H54 (cell line): ENCODE measurements at regions not wholly inside any gene's neighbourhood (a gene's known extent, or its start where the extent isn't known, plus 50 kb on each side); places are given as distances from the start of the nearest gene placed in this dataset.

Experiments
- DNase-seq: peaks from one replicate; pipeline ENCODE4 v3.0.0; 2011; ENCODE audit warnings: low spot score, mixed read lengths; ENCODE audit not compliant: insufficient read length
- FAIRE-seq: peaks from 3 replicates; lab custom pipeline; 2011; peaks lifted over from hg19 to GRCh38; lab: Jason Lieb, UNC
- POLR2A ChIP-seq: IDR thresholded peaks from 2 replicates; pipeline ENCODE4 v1.6.1; 2011; ENCODE audit warnings: low read depth, mild to moderate bottlenecking, low read length

DNA sequence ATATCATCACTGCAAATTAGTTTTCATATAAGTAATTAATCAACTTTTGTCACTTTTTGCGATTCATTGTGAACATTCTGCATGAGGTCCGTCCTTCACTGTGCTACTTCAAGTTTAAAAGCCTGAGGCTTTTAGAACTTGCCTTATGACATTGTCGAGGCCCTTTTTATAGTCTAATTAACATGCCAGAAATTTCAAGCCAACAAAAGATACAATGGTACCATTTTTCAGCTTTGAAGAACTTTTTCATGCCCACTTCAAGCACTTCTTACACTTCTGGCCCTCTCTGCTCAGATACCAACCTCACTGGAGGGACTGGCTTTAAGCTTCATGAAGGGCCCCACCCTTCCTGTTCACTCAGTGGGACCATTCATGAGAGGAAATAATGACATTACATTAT, 323.1 kb downstream of the TPBG start:
- no peak for FAIRE-seq
- no peak for TF ChIP-seq POLR2A

DNA sequence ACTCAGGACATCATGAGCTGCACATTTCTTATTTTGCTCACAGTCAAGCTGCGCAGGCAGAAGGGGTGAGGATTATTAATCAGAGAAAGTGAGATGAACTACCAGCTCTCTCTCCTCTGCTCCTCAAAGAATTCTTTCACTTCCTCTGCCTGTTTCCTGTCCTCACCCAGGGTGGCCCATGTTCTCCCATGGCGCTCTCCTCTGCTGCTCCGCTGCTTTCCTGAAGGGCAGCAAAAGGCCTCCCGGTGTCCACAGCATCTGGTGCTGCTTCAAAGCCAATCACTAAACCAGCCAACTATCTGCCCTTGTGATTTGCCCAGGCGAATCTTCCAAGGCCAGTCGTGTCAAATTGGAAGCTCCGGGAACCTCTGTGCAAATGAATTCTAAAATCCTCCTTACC, 324.2 kb downstream of the TPBG start:
- FAIRE-seq = no peak
- DNase-seq = no peak
- no peak for TF ChIP-seq POLR2A

More for the DNA sequence above, 323.1 kb downstream of the TPBG start:
- DNase-seq = no peak

DNA sequence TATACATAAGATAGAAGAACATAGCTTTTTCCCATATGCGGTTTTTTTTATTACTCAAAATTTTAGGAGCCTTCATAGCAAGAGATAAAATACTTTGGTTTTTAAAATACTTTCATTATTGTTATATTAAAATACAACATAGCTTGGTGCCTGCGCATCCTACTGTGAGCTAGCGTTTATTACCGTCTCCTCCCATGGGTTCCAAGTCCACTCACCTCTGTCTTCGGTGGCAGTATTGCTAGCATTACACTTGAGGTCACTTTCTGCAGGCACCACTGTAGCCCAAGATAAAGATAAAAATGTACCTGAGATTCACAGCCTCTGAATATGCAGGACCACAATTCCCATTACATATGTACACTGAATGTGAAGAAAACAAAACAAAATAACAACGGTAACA, 326.7 kb downstream of the TPBG start:
- TF ChIP-seq POLR2A = no peak
- FAIRE-seq (no peak), DNase-seq (no peak)

DNA sequence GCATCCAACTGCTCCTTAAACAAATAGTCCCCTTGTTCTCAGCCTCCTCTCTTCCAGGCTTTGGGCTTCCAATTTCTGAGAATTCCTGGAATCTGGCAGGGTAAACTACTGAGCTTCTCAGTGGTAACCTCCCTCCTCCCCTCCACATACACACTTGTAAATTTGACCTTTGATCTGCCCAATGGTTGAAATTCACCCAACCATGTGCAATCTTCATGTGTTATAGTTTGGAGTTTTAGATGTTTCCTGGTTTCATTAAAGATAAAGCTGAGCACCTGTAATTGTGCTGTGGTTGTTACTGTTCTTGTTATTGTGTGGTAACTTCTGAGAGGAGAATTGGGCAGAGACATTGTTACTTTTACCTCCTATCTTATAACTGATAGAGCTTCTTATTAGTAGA, 328.4 kb downstream of the TPBG start:
- DNase-seq (no peak), FAIRE-seq (no peak)
- TF ChIP-seq POLR2A = no peak

DNA sequence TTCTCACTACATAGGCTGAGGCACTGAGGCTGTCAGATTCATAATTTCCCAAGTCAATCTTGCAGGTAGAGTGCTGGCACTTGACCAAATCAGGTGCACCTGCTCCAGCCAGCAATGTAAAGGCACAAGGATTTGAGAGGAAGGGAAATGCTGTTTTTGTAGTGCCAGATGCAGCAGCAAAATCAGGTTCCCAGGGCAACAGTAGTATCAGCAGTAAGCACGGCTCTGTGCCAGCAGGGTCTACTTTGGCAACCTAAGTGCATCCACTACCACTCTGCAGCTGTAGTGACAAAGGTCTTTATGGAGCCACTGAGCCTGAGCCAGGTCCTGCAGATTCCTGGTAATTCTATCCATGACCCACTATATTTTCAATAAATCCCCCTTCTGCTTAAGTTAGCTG, 329.5 kb downstream of the TPBG start:
- no peak for DNase-seq

DNA sequence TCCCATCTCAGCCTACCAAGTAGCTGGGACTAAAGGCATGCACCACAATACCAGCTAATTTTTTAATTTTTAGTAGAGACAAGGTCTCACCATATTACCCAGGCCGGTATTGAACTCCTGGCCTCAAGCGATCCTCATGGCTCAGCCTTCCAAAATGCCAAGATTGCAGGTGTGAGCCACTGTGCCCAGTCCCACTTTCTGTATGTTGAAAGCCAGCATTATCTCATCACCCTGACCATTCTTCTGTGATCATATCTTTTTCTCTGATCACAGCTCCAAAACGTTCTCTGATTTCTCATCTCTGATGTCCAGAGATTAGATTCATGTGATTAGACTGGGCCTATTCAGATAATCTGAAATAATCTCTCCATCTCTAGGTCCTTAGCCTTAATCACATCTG, 337.7 kb downstream of the TPBG start:
- FAIRE-seq (no peak), DNase-seq (no peak)
- no peak for TF ChIP-seq POLR2A

More for the DNA sequence above, 329.5 kb downstream of the TPBG start:
- FAIRE-seq = no peak
- TF ChIP-seq POLR2A = no peak

DNA sequence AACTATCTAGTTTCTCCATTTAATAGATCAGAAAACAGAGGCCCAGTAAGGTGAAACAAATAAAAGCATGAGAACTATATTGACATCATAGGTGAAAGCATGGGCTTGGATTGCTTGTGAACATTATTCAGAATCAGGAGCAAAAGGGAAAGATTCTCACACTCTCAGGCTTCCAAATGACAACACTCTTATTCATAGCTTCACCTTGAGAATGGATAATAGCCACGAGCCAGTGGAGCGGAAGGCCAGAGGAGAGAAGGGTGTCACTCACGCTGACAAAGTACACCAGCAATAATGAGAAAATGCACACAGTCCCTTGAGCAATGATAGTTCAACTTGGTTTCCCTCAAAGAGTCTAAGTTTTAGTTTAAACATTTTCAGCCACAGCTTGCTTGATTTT, 339.0 kb downstream of the TPBG start:
- no peak for TF ChIP-seq POLR2A
- FAIRE-seq = no peak

DNA sequence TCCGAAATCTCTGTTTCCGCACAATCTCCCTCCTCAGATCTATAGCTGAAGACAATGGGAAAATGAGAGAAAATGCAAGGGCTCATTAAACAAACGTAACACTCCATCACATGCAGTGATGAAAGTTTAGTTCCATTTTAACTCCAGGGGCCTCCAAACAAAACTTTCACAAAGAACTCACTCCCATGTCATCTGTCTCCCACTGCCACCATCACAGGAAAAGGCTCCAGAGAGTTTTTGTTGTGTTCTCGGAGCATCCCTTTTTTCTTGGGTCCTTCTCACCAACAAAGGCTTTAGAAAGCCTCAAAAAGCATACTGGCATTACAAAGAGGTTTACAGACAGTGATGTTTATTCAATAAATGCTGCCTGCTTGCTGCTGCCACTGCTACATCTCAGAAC, 339.6 kb downstream of the TPBG start:
- no peak for FAIRE-seq
- DNase-seq = no peak
- TF ChIP-seq POLR2A = no peak

More for the DNA sequence above, 339.0 kb downstream of the TPBG start:
- DNase-seq = no peak

DNA sequence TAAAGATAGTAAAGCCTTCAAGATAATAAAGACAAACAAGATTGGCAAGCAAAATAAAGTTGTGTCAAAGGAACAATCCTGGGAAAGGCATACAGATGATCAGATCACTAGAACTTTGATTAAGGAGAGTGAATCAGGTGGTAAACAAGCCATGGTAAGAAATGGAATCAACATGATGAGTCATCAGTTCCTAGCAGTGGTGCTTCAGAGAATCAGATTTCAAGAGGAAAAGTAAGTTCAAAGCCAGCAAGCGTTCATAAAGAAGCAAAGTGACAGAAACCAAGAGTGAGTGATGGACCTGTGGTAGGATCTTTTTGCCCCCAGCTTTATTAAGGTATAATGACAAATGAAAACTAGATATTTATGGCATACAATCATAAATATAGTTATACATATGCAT, 340.4 kb downstream of the TPBG start:
- DNase-seq = no peak
- TF ChIP-seq POLR2A = no peak
- FAIRE-seq = peak; percentile 69

DNA sequence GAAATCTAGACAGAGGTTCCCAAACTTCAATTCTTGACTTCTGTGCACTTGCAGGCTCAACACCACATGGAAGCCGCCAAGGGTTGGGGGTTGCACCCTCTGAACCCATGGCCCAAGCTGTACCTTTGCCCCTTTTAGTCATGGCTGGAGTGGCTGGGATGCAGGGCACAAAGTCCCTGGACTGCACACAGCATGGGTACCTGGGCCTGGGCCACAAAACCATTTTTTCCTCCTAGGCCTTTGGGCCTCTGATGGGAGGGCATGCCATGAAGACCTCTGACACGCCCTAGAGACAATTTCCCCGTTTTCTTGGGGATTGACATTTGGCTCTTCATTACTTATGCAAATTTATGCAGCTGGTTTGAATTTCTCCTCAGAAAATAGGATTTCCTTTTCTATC, 342.0 kb downstream of the TPBG start:
- FAIRE-seq = no peak
- no peak for TF ChIP-seq POLR2A
- DNase-seq = no peak

DNA sequence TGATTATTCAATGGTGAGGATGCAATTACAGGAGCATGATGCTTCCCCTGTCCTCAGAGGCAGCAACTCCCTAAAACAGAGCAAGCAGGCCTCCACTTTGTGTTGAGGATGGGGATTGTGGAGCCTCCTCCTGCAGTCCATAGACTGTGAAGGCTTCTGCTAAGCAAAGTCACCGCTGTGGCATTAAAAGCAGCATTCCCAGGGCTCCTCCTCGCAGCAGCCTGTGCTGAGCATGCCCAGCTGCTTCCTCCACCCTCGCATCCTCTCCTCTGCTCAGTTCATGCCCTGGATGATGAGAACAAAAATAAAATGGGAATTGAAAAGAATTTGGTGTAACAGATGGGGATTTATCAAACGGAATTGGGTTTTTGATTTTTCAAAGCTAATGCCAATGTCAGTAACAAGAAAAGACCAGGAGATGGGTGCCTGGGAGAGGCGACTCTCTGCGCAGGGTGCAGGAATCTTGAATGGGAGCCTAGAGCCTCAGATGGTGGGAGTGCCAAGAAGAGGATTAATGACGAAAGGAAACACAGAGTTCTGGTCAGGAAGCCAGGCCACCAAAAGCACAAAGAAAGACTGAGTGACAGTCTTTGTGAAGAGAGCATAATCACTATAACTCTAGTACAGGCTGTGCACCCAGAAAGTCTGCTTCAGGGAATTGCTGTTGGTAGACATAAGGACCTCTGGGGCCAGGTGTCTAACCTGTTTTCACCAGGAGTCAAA, 347.6 kb downstream of the TPBG start:
- DNase-seq (no peak), FAIRE-seq (no peak)
- no peak for TF ChIP-seq POLR2A

DNA sequence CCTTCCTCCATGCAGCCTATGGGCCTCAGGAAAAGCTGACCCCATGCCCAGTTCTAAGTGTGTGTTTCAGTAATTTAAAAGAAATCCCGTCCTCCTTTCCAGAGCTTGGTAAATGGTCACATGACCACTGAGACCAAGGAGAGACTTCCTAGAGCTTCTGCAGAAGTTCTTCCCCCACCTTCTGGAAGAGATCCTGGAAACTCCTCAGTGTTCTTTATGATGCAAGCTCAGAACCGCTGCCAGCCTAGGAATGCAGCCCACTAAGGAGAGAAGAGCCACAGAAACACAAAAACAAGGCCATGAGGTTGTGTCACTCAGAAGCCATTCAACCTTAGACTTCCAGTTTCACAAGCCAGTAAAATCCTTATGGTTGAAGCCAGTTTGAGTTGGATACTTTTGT, 348.4 kb downstream of the TPBG start:
- FAIRE-seq = no peak
- no peak for TF ChIP-seq POLR2A
- no peak for DNase-seq

DNA sequence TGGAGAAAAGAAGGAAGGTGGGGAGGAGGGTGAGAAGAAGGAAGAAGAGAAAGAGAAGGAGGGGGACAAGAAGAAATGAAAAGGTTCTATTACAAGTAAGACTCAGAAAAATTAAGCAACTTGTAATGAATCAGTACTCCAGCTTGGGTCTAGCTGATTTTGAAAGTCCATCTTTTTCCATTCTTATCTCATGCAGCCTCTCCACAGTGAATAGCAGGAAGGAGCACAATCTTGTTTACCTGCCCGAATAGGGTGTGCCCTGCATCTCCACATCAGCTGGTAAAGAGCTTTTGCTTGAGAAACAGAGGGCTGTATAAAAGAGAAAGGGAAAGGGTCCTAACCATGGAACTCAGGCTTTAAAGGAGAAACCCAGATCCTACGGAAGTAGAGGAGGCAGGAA, 348.8 kb downstream of the TPBG start:
- FAIRE-seq = no peak
- no peak for DNase-seq
- TF ChIP-seq POLR2A = no peak

DNA sequence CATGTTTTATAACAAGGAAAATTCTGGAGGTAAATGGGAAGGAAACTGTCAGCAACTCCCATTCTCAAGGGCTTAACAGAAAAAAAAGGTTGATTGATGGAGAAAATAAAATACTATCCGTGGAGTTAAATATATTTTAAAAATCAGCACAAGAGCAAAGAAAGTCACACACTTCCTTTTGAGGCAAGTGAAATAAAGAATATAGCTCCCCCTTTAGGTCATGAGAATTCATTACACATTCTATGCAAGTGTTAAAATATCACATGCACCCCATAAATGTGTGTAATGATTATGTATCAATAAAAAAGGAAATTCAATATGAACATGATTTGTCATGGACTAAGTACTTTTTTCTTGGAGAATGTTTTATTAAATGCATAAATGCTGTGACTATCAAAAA, 349.2 kb downstream of the TPBG start:
- no peak for TF ChIP-seq POLR2A
- FAIRE-seq = no peak
- no peak for DNase-seq

DNA sequence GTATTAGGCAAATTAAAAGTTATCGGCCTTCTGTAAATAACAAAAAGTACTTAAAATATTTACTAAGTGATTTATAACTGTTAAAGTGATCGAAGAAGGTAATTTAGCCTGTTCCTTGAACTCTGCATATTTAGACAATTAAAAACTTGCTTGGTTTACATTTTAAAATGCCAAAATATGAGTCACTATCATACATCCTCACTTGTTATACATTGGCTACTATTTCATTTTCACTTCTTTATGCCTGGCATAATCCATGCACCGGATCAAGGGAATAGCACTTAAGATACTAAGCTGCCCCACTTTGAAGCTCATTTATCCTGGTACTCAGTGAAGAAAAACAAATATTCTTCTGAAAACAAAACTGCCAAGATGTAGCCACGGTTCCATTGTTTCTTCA, 344.6 kb downstream of the UBE3D start:
- no peak for DNase-seq
- no peak for TF ChIP-seq POLR2A
- FAIRE-seq = no peak
